ENCODE measurements at regions not wholly inside any gene's neighbourhood (a gene's known extent, or its start where the extent isn't known, plus 50 kb on each side); places are given as distances from the start of the nearest gene placed in this dataset.

DNA sequence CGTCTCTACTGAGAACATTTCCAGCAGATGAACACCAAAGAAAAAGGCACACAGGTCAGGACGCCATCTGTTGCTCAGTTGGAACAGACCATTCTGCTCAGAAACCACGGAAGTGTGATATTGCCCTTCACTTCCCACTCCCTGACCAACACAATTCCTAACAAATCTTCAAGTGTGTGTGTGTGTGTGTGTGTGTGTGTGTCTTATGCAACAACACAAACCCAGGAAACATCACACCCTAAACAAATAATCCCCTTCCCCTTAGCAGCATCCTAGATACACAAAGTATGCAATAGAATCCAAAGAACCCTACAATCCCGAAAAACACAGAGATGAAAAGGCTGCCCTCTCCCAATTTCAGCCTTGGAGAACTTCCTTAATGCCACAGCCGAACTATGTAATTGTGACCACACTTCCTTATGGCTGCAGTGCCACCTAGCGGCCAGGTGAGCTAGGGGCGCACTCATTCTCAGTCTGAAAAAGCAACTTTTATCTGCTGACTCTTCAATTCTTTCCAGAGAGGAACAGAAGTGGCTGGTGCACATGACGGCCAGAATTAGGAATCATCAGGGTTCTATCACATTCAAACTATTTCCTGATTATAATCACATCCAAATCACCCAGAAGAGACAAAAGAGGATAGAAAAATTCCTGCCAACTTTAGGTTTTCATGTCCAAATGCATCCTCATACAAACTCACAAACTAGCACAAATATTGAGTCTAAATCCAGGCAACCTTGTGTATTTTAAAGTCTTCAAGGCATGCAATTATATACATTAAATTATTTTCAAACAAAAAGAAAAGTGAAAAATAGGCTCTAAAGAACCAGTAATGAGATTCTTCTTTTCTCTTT, 164.9 kb downstream of the DHX15 start:
- peak; percentile 65 to 85 (median 71) for DNase-seq

DNA sequence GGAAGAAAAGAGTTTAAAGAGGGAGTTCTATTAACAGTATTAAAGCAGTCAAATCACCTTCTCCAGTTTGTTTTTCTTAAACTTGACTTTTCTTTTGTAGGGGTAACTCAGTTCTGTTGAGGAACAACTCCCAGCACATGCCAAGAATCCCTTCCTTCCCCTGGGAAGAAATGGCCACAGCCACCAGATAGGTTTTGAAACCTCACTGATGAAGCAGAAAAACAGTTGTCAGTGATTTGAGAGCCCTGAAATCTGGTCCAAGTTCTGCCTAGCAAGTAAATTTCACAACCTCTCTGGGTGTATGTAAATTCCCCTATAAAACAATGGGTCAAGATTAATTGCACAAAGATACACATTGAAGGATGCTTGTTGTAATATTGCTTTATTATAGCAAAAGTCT, 167.1 kb downstream of the DHX15 start:
- DNase-seq, result no peak

DNA sequence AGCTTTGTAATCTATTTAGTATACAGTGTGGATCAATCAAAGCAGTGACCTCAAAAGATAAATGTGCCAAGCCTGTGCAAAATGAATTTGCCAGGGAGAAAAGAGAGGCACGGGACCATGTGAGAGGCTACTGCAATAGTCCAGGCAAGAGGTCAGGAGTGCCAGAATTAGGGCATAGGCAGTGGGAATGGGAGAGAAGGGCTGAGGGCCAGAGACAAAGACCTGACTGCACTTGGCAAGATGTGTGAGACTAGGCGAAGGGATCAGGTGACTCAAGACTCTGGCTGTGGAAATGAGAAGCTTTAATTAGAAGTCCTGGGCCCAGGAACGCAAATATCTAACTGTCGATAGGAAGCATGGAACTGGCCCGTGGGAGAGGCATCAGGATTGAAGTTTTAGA, 168.1 kb downstream of the DHX15 start:
- DNase-seq, result no peak

DNA sequence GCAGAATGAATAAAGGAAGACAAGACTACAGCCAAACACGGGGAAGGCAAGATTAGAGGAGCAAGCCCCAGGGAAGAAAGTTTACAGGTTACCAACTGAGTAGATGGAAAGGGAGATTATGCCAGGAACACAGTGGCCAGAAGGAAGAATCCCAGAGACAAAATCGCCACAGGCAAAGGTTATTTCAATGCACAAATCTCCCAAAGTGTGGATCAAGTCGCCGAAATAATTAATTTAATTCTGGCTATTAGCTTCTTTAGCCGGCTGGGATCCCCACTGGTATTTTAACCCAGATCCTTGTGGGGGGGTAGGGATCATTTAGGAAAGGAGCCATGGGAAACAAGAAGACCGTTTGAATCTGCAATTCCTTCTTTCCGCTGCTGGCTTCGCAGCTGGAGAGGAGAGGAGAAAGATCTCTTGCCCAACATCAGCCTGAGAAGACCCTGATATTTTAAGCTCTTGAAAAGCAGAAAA, 171.0 kb downstream of the DHX15 start:
- no peak for DNase-seq

DNA sequence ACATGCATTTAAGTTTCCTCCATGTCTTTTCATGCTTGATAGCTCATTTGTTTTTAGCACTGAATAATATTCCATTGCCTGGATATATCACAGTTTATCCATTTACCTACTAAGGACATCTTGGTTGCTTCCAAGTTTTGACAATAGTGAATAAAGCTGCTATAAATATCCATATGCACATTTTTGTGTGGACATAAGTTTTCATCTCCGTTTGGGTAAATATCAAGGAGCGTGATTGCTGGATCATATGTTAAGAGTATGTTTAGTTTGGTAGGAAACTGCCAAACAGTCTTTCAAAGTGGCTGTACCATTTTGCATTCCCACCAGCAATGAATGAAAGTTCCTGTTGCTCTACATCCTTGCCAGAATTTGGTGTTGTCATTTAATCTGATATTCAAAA, 172.5 kb downstream of the DHX15 start:
- no peak for DNase-seq

DNA sequence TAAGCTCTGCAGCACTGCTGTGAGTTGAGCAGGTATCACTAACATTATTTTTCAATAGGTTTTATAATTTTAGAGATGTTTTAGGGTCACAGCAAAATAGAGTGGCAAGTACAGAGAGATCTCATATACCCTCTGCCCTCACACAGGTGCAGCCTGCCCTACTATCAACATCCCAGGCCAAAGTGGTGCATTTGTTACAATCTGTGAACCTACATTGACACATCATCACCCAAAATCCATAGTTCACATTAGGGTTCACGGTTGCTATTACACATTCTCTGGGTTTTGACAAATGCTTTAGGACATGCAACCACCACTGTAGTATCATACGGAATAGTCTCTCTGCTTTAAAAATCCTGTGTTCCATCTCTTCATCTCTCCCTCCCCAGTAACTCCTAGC, 173.1 kb downstream of the DHX15 start:
- no peak for DNase-seq

DNA sequence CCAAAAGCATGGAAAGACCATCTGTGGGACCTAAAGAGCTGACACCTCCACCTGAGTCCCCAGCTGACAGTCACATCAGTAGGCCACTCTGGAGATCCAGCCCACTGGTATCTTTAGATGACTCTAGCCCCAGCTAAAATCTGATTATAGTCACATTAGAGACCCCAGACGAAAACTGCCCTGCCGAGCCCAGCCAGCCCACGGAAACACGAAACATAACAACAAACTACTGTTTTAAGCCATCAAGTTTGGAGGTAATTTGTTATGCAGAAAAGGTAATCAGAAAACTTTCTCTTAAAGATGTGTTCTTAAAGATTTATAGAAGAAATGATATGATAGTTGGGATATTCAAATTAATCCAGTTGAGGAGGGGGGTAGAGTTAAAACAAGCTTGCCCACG, 175.7 kb downstream of the DHX15 start:
- no peak for DNase-seq

DNA sequence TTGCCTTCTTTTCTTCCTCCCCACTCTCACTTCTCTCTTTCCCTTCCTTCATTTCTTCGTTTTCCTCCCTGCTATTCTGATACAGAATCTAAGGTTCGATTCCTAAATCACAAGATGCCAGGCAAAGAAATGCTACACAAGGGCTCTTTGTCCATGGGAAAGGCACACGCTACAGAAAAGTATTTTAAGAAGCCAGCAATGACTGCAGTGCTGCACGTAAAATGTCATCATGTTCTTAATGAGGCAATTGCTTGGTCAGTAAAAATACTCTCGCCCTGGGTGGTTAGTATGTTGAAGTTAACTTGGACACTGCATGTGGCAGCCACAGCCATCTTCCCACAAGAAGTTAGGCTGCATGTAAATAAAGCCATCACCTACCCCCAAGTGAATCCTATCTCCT, 178.4 kb downstream of the DHX15 start:
- DNase-seq, result no peak

DNA sequence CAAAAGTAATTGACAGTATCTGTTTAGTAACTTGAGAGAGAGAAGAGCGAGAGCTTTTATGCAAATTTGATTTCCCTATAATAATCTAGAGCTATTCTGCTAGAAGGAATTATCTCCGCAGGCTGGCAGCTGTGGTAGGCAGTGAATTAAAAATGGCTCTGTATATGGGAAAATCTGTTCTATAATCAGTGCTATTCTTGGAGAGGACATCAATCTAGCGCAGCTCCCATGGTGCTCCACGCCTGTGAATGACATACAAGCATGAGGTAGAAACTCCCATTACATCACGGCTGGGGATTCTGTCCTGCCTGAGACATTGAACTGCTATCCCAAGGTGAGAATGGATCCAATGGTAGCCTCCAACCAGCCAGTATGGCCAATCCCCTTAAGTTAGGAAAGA, 179.0 kb downstream of the DHX15 start:
- DNase-seq, result no peak

DNA sequence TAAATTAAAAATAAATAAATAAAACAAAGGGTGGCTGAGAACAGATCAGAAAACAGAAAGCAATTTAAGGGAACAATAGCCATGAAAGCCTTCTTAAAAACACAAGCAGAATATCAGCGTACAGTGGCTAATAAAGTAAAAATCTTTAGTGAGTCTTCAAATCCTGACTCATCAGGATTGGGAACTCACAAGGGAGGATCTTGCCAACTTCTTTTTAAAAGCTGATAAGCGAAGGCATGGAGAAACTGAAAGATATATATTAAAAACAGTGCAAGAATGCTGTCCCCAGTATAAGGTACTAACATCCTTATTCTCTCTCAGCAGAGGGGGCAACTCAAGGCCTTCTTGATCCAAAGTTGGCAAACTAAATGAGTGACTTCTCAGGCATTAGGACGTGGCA, 180.1 kb downstream of the DHX15 start:
- DNase-seq, result no peak

DNA sequence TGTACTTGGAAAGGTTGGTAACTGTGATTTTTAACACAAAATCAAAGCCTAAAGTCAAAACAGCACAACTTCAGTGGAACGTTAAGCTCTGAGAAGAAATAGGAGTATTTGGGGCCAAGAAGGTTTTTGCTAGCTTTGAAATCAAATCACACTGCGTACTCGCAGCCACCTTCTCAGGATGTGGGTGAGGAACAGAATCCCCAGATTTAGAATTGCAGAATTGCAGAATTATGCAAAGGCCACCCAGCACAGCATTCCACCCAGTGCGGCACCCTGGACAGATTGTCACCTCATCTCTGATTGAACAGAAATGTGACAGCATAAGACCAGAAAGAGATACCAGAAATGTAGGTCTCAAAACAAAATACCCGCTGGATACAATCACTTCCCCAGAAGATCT, 181.1 kb downstream of the DHX15 start:
- DNase-seq, result no peak

DNA sequence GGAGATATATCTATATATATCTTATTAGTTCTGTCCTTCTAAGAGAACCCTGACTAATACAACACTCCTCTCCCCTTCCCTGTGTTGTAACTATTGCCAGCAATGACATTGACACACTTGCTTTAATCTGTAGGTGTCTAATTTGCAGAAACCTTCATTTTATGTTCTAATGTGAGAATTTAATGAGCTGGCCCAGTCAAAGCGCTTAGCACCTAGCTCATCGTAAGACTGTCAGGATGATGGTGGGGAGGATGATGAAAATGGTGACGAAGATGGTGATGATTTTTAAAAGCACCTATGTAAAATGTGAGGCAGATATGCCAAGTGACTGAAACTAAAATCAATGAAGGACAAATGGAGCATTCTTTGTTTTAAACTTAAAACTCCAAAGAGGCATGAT, 183.8 kb downstream of the DHX15 start:
- no peak for DNase-seq

DNA sequence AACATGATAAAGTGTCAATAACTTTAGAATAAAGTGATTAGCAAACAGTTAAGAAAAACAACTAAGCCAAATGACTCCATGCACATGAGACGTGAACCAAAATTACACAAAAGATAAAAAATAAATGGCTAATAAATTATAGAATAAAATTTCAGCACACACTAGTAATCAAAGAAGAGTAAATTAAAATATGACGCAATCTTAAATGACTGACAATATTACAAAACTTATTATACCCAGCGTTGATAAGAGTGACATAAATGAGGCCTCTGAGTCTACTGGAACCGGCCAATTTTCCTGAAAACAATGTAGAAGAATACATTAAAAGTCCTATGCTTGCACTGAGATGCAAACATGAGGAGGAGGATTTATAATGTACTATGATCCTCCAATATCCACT, 187.4 kb downstream of the DHX15 start:
- no peak for DNase-seq

DNA sequence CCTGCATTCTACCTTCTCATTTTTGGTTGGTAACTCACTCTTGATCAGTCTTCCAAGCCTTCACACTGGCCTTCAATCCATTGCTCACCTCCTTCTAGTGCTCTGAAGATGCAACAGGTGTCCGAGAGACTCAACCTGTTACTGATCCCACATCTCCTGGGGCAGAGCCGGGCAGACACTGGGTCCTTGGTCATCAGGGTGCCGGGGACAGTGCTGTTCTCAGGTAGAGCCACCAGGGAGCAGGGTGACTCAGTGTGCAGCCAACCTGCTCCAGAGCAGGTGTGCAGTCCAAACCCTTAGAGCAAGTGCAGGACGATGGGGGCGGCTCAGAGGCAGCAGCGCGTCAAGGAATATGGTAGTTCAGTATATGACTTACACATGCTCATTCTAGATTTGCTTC, 188.4 kb downstream of the DHX15 start:
- no peak for DNase-seq

DNA sequence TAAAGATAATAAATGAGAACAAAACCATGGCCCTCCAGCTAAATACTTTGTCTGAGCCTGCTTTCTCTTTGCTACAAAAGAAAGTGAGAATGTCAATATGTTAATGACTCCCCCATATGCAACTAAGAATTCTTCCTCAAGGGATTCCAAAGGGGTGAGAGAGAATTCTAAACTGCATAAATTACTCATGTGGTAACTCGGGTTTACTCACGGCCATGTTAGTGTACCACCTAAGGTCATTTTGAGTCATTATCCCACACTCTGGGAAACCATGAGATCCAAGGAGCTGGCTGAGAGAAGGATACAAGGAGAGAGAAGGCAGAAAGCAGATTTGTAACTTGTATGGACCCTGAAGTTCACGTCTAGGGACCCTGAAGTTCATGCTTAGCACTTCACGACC, 190.3 kb downstream of the DHX15 start:
- DNase-seq, result peak in 1 of 3 donors; percentile 25

DNA sequence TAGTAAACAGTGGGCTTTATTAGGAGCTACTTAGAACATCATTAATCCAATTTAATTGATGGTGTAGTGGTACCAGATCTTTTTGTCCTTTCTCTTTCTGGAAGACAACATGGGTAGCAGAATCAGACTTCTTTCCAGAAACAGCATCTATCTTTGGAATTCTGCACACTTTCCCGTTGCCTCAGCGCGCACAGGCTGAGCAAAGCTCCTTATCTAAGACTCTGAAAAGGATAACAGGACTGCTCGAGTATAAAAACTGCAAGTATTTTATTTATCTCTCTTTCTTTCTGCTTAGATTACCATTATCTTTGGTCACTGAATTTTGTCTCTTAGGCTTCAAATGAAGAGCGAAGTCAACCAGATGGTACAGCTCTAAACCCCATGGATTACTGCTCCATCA, 191.7 kb downstream of the DHX15 start:
- no peak for DNase-seq

DNA sequence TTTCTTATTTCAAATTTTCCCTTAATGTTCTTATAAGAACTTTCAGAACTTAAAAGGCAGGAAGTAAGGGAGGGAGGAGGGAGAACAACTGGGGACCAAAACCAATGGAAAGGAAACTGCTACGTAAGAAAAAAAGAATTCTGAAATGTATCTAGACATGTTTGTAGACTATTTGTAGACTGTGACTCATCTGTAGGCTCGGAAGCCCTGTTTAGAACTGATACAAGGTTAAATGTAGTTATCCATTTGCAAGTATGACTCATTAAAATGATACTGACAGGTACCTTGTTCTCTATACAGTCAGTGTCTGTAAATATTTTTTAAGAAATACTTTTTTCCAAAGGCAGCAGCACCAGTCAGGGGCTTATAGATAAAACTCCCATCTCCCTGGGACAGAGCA, 202.0 kb downstream of the DHX15 start:
- peak in 1 of 3 donors; percentile 7 for DNase-seq

DNA sequence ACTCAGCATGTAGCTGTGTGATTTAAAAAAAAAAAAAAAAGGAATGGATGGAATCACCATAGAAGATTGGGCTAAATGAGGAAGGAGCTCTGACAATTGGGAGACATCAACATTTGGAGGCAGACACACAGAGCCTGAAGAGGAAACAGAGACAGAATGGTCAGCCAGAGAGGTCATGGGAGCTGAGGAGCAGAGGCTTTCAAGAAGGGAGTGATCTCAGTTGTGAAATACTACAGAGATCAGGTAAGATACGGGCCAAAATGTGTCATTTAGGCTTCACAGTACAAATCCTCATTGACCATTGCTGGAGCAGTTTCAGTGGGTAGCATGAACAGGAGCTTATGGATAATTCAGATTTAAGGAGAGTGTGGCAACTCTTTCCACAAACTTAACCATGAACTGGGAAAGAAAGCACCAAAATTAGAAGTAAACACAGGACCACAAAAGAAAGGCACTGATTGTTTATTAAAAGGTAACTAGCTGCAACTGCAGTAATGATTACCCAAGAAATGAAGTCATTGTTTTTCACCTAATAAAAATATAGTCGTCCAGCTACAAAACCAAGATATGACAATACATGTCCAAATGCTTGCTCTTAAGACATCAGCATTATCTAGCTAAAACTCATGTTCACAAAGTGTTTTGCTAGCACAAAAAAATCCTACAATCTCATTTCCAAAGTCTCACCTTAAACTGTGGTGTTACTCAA, 203.2 kb downstream of the DHX15 start:
- DNase-seq, result no peak

DNA sequence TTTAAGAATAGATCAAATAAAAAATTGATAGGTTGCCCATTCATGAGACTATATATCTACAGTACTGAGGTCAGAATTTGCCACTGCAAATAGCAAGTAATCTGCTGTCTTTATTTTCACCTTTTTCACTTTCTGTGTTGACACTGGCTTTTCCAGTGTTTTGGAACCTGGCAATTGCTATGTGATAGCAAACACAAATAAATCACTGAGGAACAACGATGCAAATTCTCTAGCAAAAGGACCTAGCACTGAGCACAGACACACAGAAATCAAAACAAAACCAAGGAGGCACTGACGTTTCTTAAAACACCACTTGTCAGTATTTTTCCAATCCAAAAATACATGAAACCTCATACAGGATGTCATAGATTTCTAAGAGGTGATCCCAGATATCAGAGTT, 210.7 kb downstream of the DHX15 start:
- peak in 1 of 3 donors; percentile 28 for DNase-seq

DNA sequence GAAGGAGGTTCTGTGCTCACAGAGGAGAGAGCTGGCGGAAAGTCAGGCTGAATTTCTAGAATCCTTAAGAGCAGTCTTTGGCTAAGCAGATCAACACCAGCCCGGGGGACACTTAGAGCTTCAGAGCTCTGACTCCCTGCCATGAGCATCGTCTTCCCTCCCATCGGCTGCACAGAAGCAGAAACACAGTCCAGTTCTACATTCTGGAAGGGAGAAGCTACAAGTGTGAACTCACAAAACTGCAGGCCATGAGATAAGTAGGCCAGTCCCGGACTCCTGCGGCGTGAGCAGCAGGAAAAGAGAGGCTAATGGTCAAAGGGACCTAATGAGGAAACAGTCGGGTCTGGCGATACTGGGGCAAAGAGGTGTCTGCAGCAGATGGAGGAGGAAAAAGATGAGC, 211.5 kb downstream of the DHX15 start:
- DNase-seq, result peak; percentile 52 to 93 (median 85)

DNA sequence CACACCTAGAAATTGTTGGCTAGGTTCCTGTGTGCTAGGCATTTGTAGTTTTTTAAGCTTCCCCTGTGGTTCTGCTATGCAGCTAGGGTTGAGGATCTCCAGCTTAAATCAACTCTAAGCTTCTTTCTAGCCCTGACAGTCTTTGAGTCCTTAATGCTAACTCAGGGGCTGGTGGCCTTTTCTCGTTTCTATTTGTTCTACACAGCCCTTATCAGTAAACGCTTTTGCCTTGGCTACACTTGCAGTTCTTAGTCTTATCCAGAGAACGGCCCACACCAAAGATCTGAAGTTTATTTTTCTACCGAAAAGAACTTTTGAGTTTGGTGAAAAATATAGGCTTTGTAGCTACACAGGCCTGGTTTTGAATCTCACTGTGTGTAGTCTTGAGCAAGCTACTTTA, 212.0 kb downstream of the DHX15 start:
- DNase-seq, result no peak

DNA sequence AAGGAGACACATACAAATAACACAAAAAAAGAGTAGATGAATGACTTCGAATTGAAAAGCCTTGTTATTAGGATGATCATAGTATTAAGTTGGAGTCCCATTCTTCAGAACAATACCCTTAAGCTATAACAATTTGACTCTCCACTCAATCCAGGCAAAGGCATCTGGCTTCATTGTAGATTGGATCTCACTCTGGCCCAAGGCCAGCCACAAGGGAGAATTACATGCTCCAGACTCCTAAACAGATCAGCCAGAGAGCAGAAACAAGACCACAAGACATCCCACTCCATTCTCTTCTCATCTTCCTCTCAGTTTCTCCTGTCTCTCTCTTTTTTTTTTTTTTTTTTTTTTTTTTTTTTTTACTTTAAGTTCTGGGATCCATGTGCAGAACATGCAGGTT, 213.9 kb downstream of the DHX15 start:
- no peak for DNase-seq

DNA sequence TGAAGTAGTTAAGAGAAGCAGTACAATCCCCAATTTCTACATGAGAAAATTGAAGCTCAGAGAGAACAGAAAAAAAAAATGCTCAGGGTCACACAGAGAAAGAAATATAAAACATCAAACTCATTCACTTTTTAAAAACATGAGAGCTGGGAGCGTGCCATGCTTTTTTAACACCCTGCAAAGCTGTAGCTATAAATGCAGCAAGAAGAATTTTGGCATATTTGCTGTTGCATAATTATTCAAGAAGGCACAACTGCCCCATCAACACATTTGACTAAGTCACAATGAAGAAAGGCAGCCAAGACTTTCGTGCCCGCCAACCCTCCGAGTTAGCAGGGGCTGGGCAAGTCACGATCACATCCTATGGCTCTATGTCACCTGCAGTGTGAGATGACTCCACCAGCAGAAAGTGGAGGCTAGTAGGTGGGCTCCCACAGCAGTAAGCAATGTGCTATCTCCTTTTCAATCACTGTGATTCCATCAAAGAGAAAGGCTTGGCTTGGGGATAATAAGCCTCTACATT, 214.8 kb downstream of the DHX15 start:
- no peak for DNase-seq

Measured in muscle of back (tissue), 3 donors.